ENCODE measurements at regions not wholly inside any gene's neighbourhood (a gene's known extent, or its start where the extent isn't known, plus 50 kb on each side); places are given as distances from the start of the nearest gene placed in this dataset.

- ATAC-seq (no peak), DNase-seq (ENCODE audit: low read depth, low spot score) (no peak), FAIRE-seq (no peak)
- intact Hi-C loops (cut with micrococcal nuclease; ENCODE audit: unreplicated experiment) (no loop called here), in situ Hi-C loops (cut with MboI) (no loop called here)
- no peaks in the 10 kb centered on the region for H3K27me3 ChIP-seq (replicated peaks in 1 of 2; ENCODE audit: control insufficient read depth in 2 of 2, insufficient read depth in 2 of 2, low read length in 1 of 2)
- H2AFZ ChIP-seq (ENCODE audit: control insufficient read depth, low read depth, low read length): no peak overlapping the region
- RAD21 ChIA-PET (ENCODE audit: unreplicated experiment): no interaction called here
- no peak overlapping the region for H3K4me2 ChIP-seq (ENCODE audit: control insufficient read depth, insufficient read depth)
- POLR2A ChIA-PET: no interaction called here
- BruUV-seq (replicated peaks): no TSS peak
- no peaks in the 10 kb centered on the region for H3K36me3 ChIP-seq (ENCODE audit: control insufficient read depth in 2 of 2, insufficient read depth in 2 of 2, low read length in 1 of 2)
- CTCF ChIA-PET: no interaction called here
- TF ChIP-seq PAX5 (IDR thresholded peaks at IDR 0.05; ENCODE audit: borderline replicate concordance, low read depth, low read length) (no peak), BCL3 (IDR thresholded peaks at IDR 0.05; ENCODE audit: borderline replicate concordance, insufficient read depth, low read depth, low read length, poor library complexity, severe bottlenecking) (no peak), PBX3 (IDR thresholded peaks at IDR 0.05; ENCODE audit: insufficient replicate concordance, low read depth, low read length) (no peak), E2F4 (IDR thresholded peaks at IDR 0.05; ENCODE audit: low read depth, low read length) (no peak), NR2C2 (IDR thresholded peaks at IDR 0.05; ENCODE audit: borderline replicate concordance, control insufficient read depth, insufficient read length, low read depth) (no peak), POLR2A (IDR thresholded peaks at IDR 0.05; ENCODE audit: low read depth, low read length) (no peak), MTA2 (IDR thresholded peaks at IDR 0.05; ENCODE audit: low read depth) (no peak), SIX5 (IDR thresholded peaks at IDR 0.05; ENCODE audit: low read depth, low read length, severe bottlenecking) (no peak), RBBP5 (conservative IDR thresholded peaks at IDR 0.05) (no peak), BHLHE40 (IDR thresholded peaks at IDR 0.05; ENCODE audit: borderline replicate concordance in 1 of 2, low read depth in 2 of 2, low read length in 1 of 2) (no peak), NBN (IDR thresholded peaks at IDR 0.05) (no peak), CBFB (IDR thresholded peaks at IDR 0.05; ENCODE audit: low read depth) (no peak)
- TF ChIP-seq, protein P1, sequence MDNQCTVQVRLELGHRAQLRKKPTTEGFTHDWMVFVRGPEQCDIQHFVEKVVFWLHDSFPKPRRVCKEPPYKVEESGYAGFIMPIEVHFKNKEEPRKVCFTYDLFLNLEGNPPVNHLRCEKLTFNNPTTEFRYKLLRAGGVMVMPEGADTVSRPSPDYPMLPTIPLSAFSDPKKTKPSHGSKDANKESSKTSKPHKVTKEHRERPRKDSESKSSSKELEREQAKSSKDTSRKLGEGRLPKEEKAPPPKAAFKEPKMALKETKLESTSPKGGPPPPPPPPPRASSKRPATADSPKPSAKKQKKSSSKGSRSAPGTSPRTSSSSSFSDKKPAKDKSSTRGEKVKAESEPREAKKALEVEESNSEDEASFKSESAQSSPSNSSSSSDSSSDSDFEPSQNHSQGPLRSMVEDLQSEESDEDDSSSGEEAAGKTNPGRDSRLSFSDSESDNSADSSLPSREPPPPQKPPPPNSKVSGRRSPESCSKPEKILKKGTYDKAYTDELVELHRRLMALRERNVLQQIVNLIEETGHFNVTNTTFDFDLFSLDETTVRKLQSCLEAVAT (IDR thresholded peaks at IDR 0.05): no peak
- H3K4me3 ChIP-seq: no peak overlapping the region
- SMC1A ChIA-PET (ENCODE audit: uncharacterized antibody, unreplicated experiment): no interaction called here
- H3K9ac ChIP-seq (ENCODE audit: control insufficient read depth, insufficient read depth, low read length): no peak overlapping the region
- H3K79me2 ChIP-seq (ENCODE audit: control insufficient read depth, insufficient read depth, low read length): no peaks in the 10 kb centered on the region
- H3K27ac ChIP-seq (ENCODE audit: control insufficient read depth, insufficient read depth): no peak overlapping the region
- H3K9me3 ChIP-seq (replicated peaks; ENCODE audit: control insufficient read depth, insufficient read depth, low read length): no peaks in the 10 kb centered on the region
- 46% methylated on average over 11 of the region's 11 CpGs for WGBS (ENCODE audit: insufficient coverage, insufficient replicate concordance, low lambda C conversion rate, missing lambda C conversion rate)
- H3K4me1 ChIP-seq (ENCODE audit: control insufficient read depth, insufficient read depth, low read length): no peaks in the 10 kb centered on the region
- H4K20me1 ChIP-seq (ENCODE audit: control insufficient read depth, insufficient read depth): no peaks in the 10 kb centered on the region
Measured at GRCh38 chr2:5587766-5588165, 104.4 kb upstream of the SOX11 start.

Data from GM12878 (cell line).